PFSK-1 (cell line): ENCODE measurements at regions not wholly inside any gene's neighbourhood (a gene's known extent, or its start where the extent isn't known, plus 50 kb on each side); places are given as distances from the start of the nearest gene placed in this dataset.

Experiments used
- FOXP2 ChIP-seq: optimal IDR thresholded peaks from 2 replicates; pipeline ENCODE3; 2011; ENCODE audit warnings: borderline replicate concordance, control low read depth, inconsistent platforms; ENCODE audit not compliant: insufficient read depth; ENCODE audit errors: extremely low read length, extremely low read depth
- POLR2AphosphoS5 ChIP-seq: IDR thresholded peaks from 2 replicates; pipeline ENCODE4 v1.6.1; 2012; ENCODE audit warnings: low read depth, mild to moderate bottlenecking, control low read depth, low read length, moderate library complexity
- SIN3A ChIP-seq: IDR thresholded peaks from 2 replicates; pipeline ENCODE4 v1.6.1; 2012; ENCODE audit warnings: mild to moderate bottlenecking, low read length, moderate library complexity, borderline replicate concordance; ENCODE audit not compliant: insufficient read depth
- TAF1 ChIP-seq: IDR thresholded peaks from 2 replicates; pipeline ENCODE4 v1.6.1; 2012; ENCODE audit warnings: low read length, control low read depth, borderline replicate concordance; ENCODE audit not compliant: insufficient read depth
- TF ChIP-seq, protein P1 (sequence below), 2 experiments: IDR thresholded peaks; 2 replicates each; pipeline versions ENCODE4 v1.6.1 to v1.8.0; 2011 to 2012; ENCODE audit warnings: low read depth in 2 of 2, low read length in 2 of 2, control low read depth in 1 of 2, inconsistent platforms in 1 of 2, mild to moderate bottlenecking in 1 of 2, moderate library complexity in 1 of 2; ENCODE audit not compliant: insufficient read depth in 1 of 2

DNA sequence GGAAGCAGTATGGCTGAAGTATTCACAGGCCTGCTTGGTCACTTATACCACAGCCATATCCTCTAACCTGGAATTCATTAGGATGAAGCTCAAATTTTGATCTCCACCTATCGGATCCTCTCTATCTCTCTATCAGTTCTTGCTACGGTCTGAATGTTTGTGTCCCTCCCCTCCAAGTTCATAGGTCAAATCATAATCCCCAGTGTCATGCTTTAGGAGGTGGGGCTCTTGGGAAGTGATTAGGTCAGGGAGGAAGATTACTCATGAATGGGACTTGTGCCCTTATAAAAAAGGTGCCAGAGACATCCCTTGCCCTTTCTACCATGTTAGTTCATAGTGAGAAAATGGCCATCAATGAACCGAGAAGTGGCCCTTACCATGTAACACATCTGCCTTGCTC lies 190.8 kb upstream of the MYLIP start:
- TF ChIP-seq, protein P1, sequence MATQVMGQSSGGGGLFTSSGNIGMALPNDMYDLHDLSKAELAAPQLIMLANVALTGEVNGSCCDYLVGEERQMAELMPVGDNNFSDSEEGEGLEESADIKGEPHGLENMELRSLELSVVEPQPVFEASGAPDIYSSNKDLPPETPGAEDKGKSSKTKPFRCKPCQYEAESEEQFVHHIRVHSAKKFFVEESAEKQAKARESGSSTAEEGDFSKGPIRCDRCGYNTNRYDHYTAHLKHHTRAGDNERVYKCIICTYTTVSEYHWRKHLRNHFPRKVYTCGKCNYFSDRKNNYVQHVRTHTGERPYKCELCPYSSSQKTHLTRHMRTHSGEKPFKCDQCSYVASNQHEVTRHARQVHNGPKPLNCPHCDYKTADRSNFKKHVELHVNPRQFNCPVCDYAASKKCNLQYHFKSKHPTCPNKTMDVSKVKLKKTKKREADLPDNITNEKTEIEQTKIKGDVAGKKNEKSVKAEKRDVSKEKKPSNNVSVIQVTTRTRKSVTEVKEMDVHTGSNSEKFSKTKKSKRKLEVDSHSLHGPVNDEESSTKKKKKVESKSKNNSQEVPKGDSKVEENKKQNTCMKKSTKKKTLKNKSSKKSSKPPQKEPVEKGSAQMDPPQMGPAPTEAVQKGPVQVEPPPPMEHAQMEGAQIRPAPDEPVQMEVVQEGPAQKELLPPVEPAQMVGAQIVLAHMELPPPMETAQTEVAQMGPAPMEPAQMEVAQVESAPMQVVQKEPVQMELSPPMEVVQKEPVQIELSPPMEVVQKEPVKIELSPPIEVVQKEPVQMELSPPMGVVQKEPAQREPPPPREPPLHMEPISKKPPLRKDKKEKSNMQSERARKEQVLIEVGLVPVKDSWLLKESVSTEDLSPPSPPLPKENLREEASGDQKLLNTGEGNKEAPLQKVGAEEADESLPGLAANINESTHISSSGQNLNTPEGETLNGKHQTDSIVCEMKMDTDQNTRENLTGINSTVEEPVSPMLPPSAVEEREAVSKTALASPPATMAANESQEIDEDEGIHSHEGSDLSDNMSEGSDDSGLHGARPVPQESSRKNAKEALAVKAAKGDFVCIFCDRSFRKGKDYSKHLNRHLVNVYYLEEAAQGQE (IDR thresholded peaks at IDR 0.05; ENCODE audit: insufficient read depth in 1 of 2, low read depth in 2 of 2, low read length in 2 of 2), result no peak
- no peak for TF ChIP-seq POLR2AphosphoS5
- no peak for TF ChIP-seq TAF1
- TF ChIP-seq FOXP2, result no peak
- TF ChIP-seq SIN3A, result no peak

GRCh38 chr6:15937602-15938001 lies 191.3 kb upstream of the MYLIP start:
- no peak for TF ChIP-seq TAF1
- TF ChIP-seq, protein P1 (IDR thresholded peaks at IDR 0.05; ENCODE audit: insufficient read depth in 1 of 2, low read depth in 2 of 2, low read length in 2 of 2), result no peak
- TF ChIP-seq POLR2AphosphoS5, result no peak
- TF ChIP-seq SIN3A, result no peak
- TF ChIP-seq FOXP2, result no peak

DNA sequence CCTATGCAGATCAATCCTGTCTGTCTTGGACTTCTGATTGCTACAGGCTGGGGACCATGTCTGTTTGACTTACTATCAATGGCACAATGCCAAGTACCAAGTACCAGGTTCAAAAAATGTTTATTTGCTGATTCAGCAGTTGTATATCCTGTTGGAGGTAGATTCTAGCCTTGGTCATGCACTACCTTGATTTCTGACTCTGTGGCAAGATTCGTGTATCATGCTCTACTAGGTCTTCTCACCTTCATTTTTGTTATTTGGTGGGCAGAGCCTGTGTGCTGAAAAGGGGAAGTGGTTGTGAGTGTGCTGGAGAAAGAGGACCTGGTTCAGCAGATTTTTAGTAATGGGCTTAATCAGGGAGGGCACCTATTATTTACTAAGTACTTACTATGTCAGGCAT lies 192.4 kb upstream of the MYLIP start:
- TF ChIP-seq POLR2AphosphoS5, result no peak
- no peak for TF ChIP-seq SIN3A
- no peak for TF ChIP-seq FOXP2
- no peak for TF ChIP-seq TAF1
- TF ChIP-seq, protein P1 (IDR thresholded peaks at IDR 0.05; ENCODE audit: insufficient read depth in 1 of 2, low read depth in 2 of 2, low read length in 2 of 2), result no peak

- TF ChIP-seq SIN3A (no peak), FOXP2 (no peak)
Measured at GRCh38 chr6:15935661-15936060, 193.2 kb upstream of the MYLIP start.

- TF ChIP-seq, protein P1 (IDR thresholded peaks at IDR 0.05; ENCODE audit: insufficient read depth in 1 of 2, low read depth in 2 of 2, low read length in 2 of 2), result no peak
Measured at GRCh38 chr6:15930207-15930606, 198.7 kb upstream of the MYLIP start.

DNA sequence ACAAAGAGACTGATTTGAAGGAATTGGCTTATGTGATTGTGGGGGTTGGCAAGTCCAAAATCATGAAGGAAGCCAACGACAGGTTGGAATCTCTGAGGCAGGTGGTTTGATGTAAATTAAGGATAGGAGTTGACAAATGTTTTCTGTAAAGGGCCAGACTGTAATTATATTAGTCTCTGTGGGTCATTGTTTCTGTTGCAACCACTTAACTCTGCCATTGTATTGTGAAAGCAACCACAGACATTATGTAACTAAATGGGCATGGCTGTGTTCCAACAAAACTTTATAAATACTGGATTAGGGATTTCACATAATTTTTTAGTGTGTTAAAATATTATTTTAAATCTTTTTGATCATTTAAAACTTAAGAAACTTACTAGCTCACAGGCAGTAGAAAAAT lies 199.2 kb upstream of the MYLIP start:
- TF ChIP-seq SIN3A (no peak), POLR2AphosphoS5 (no peak), FOXP2 (no peak), TAF1 (no peak)
- TF ChIP-seq, protein P1 (IDR thresholded peaks at IDR 0.05; ENCODE audit: insufficient read depth in 1 of 2, low read depth in 2 of 2, low read length in 2 of 2), result no peak
